Hepatocyte (in vitro differentiated cells): ENCODE measurements at regions not wholly inside any gene's neighbourhood (a gene's known extent, or its start where the extent isn't known, plus 50 kb on each side); places are given as distances from the start of the nearest gene placed in this dataset.

ENCODE experiments used
- DNase-seq: peaks from one replicate; pipeline ENCODE4 v3.0.0-alpha.2; 2016; ENCODE audit warnings: low spot score
- H2AFZ ChIP-seq: fragments of 200-600 bp; sonication (generic); 2 replicates; pipeline ENCODE4 v1.6.0; 2016; ENCODE audit warnings: antibody characterized with exemption, mild to moderate bottlenecking
- H3K27ac ChIP-seq: fragments of 200-600 bp; sonication (generic); 2 replicates; pipeline ENCODE4 v1.5.1; 2016; ENCODE audit warnings: mild to moderate bottlenecking
- H3K27me3 ChIP-seq: fragments of 200-600 bp; sonication (generic); 2 replicates; pipeline ENCODE4 v1.6.1; 2016
- H3K36me3 ChIP-seq: fragments of 200-600 bp; sonication (generic); replicated peaks from 2 replicates; pipeline ENCODE4 v1.5.1; 2016; ENCODE audit warnings: low read depth; ENCODE audit not compliant: insufficient read depth
- H3K4me1 ChIP-seq: fragments of 200-600 bp; sonication (generic); 2 replicates; pipeline ENCODE4 v1.5.1; 2016; ENCODE audit warnings: mild to moderate bottlenecking, moderate library complexity; ENCODE audit not compliant: insufficient read depth
- H3K4me2 ChIP-seq: fragments of 200-600 bp; sonication (generic); 2 replicates; pipeline ENCODE4 v1.6.0; 2016
- H3K4me3 ChIP-seq: fragments of 200-600 bp; sonication (generic); 2 replicates; pipeline ENCODE4 v1.5.1; 2016; ENCODE audit warnings: mild to moderate bottlenecking
- H3K79me2 ChIP-seq: fragments of 200-600 bp; sonication (generic); 2 replicates; pipeline ENCODE4 v1.6.0; 2017; ENCODE audit warnings: mild to moderate bottlenecking
- H3K9me2 ChIP-seq: fragments of 200-600 bp; sonication (generic); replicated peaks from 2 replicates; pipeline ENCODE4 v1.6.0; 2017; ENCODE audit warnings: mild to moderate bottlenecking; ENCODE audit not compliant: insufficient read depth
- H3K9me3 ChIP-seq: fragments of 200-600 bp; sonication (generic); 2 replicates; pipeline ENCODE4 v1.5.1; 2016; ENCODE audit warnings: low read depth, mild to moderate bottlenecking
- H4K20me1 ChIP-seq: fragments of 200-600 bp; sonication (generic); 2 replicates; pipeline ENCODE4 v1.6.0; 2016; ENCODE audit warnings: mild to moderate bottlenecking; ENCODE audit not compliant: insufficient read depth, poor library complexity, severe bottlenecking
- CTCF ChIP-seq: fragments of 200-600 bp; sonication (generic); IDR thresholded peaks from 2 replicates; pipeline ENCODE4 v1.5.1; 2016; ENCODE audit warnings: antibody characterized with exemption, mild to moderate bottlenecking; ENCODE audit not compliant: poor library complexity
- EZH2 ChIP-seq: fragments of 200-600 bp; sonication (generic); IDR thresholded peaks from 2 replicates; pipeline ENCODE4 v1.6.1; 2016; ENCODE audit warnings: antibody characterized with exemption, mild to moderate bottlenecking, borderline replicate concordance
- EZH2phosphoT487 ChIP-seq: fragments of 200-600 bp; sonication (generic); IDR thresholded peaks from one replicate; pipeline ENCODE4 v1.6.1; 2018; ENCODE audit warnings: antibody characterized with exemption, mild to moderate bottlenecking, low read depth, moderate library complexity; ENCODE audit not compliant: unreplicated experiment, severe bottlenecking
- WGBS: methylation state at CpG from one replicate; pipeline ENCODE4 v1.1.6; 2016; ENCODE audit warnings: low lambda C conversion rate; ENCODE audit errors: missing lambda C conversion rate; 5-methylcytosine and 5-hydroxymethylcytosine counted together

- TF ChIP-seq CTCF (no peak), EZH2 (no peak), EZH2phosphoT487 (no peak)
- Histone ChIP-seq H3K27ac (no peak overlapping the region), H3K4me3 (no peak overlapping the region), H3K9me2 (no peaks in the 10 kb centered on the region), H3K36me3 (no peaks in the 10 kb centered on the region), H3K27me3 (no peaks in the 10 kb centered on the region), H3K4me2 (no peak overlapping the region), H3K4me1 (no peaks in the 10 kb centered on the region), H3K79me2 (no peaks in the 10 kb centered on the region), H4K20me1 (no peaks in the 10 kb centered on the region), H3K9me3 (no peaks in the 10 kb centered on the region), H2AFZ (no peak overlapping the region)
- no peak for DNase-seq
- WGBS: 65% methylated on average over 3 of the region's 3 CpGs
Observed at GRCh38 chr12:125417446-125417845, 352.2 kb downstream of the AACS start.

- DNase-seq: no peak
- Histone ChIP-seq H3K4me2 (no peak overlapping the region), H3K27me3 (no peaks in the 10 kb centered on the region), H3K4me3 (no peak overlapping the region), H2AFZ (no peak overlapping the region), H3K9me3 (no peaks in the 10 kb centered on the region), H3K4me1 (no peaks in the 10 kb centered on the region), H4K20me1 (no peaks in the 10 kb centered on the region), H3K79me2 (no peaks in the 10 kb centered on the region), H3K36me3 (no peaks in the 10 kb centered on the region), H3K9me2 (no peaks in the 10 kb centered on the region), H3K27ac (no peak overlapping the region)
- 88% methylated on average over 7 of the region's 7 CpGs for WGBS
- TF ChIP-seq EZH2 (no peak), EZH2phosphoT487 (no peak), CTCF (no peak)
Observed at GRCh38 chr12:125418902-125419564, 353.8 kb downstream of the AACS start.

GRCh38 chr12:125424909-125425308 is 359.7 kb downstream of the AACS start:
- TF ChIP-seq EZH2 (no peak), EZH2phosphoT487 (no peak)
- no peaks in the 10 kb centered on the region for H3K36me3 ChIP-seq
- no peak overlapping the region for H2AFZ ChIP-seq
- H3K4me2 ChIP-seq: no peak overlapping the region
- 68% methylated on average over 3 of the region's 3 CpGs for WGBS
- no peak for DNase-seq
- H3K27me3 ChIP-seq: no peaks in the 10 kb centered on the region
- no peak overlapping the region for H3K27ac ChIP-seq
- H3K4me3 ChIP-seq: no peak overlapping the region
- no peaks in the 10 kb centered on the region for H3K9me2 ChIP-seq
- no peaks in the 10 kb centered on the region for H4K20me1 ChIP-seq
- H3K9me3 ChIP-seq: no peaks in the 10 kb centered on the region
- no peaks in the 10 kb centered on the region for H3K79me2 ChIP-seq
- H3K4me1 ChIP-seq: no peaks in the 10 kb centered on the region

- H3K4me3 ChIP-seq: no peak overlapping the region
- H2AFZ ChIP-seq: no peak overlapping the region
- no peaks in the 10 kb centered on the region for H4K20me1 ChIP-seq
- H3K79me2 ChIP-seq: no peaks in the 10 kb centered on the region
- DNase-seq: no peak
- H3K27me3 ChIP-seq: no peaks in the 10 kb centered on the region
- no peaks in the 10 kb centered on the region for H3K9me3 ChIP-seq
- H3K36me3 ChIP-seq: no peaks in the 10 kb centered on the region
- no peaks in the 10 kb centered on the region for H3K4me1 ChIP-seq
- WGBS: 71% methylated on average over 6 of the region's 6 CpGs
- no peaks in the 10 kb centered on the region for H3K9me2 ChIP-seq
- TF ChIP-seq EZH2: no peak
- TF ChIP-seq CTCF: no peak
- no peak for TF ChIP-seq EZH2phosphoT487
- H3K4me2 ChIP-seq: no peak overlapping the region
- no peak overlapping the region for H3K27ac ChIP-seq
Observed at GRCh38 chr12:125431516-125431915, 366.3 kb downstream of the AACS start.
